Caco-2 (cell line): ENCODE measurements at regions not wholly inside any gene's neighbourhood (a gene's known extent, or its start where the extent isn't known, plus 50 kb on each side); places are given as distances from the start of the nearest gene placed in this dataset.

ENCODE experiments used
- BruUV-seq: library from RNA; stranded (reverse); fragments of 400-500 nt; replicated peaks from 2 replicates; lab custom pipeline; 2021; lab: Mats Ljungman, UMichigan
- CTCF ChIA-PET: fragments of 300-600 bp; sonication (Branson Sonifier 250); formaldehyde crosslinking; loops from one replicate; lab custom pipeline; 2022; ENCODE audit warnings: antibody characterized with exemption; lab: Charles Lee
- POLR2A ChIA-PET: fragments of 300-600 bp; sonication (Branson Sonifier 250); formaldehyde crosslinking; loops from one replicate; lab custom pipeline; 2022; ENCODE audit warnings: antibody characterized with exemption; lab: Charles Lee
- DNase-seq, 2 experiments: peaks; one replicate each; pipeline versions ENCODE4 v3.0.0 to v3.0.0-alpha.2; 2020 to 2022
- H3K27me3 ChIP-seq: replicated peaks from 2 replicates; pipeline ENCODE4 v1.6.0; 2011; ENCODE audit warnings: low read length; ENCODE audit not compliant: control insufficient read depth, insufficient read depth
- H3K36me3 ChIP-seq: 2 replicates; pipeline ENCODE4 v1.5.1; 2011; ENCODE audit warnings: low read length; ENCODE audit not compliant: control insufficient read depth, insufficient read depth
- H3K4me1 ChIP-seq: fragments of 250-450 bp; sonication (Bioruptor Pico); 2 replicates; pipeline ENCODE4 v1.5.1; 2020; ENCODE audit warnings: mild to moderate bottlenecking
- H3K4me3 ChIP-seq: 2 replicates; pipeline ENCODE4 v1.5.1; 2011; ENCODE audit warnings: low read depth, mild to moderate bottlenecking, control low read depth, low read length
- H3K9me3 ChIP-seq: fragments of 250-450 bp; sonication (Bioruptor Pico); 2 replicates; pipeline ENCODE4 v1.5.1; 2020; ENCODE audit warnings: mild to moderate bottlenecking, moderate library complexity
- H3K27ac Mint-ChIP-seq: one replicate; pipeline ENCODE4 v1.8.0; 2022; ENCODE audit warnings: mixed read lengths; ENCODE audit not compliant: unreplicated experiment
- H3K27me3 Mint-ChIP-seq: one replicate; pipeline ENCODE4 v1.8.0; 2022; ENCODE audit warnings: mixed read lengths; ENCODE audit not compliant: insufficient read depth, unreplicated experiment
- H3K36me3 Mint-ChIP-seq: one replicate; pipeline ENCODE4 v1.8.0; 2022; ENCODE audit warnings: mild to moderate bottlenecking, mixed read lengths; ENCODE audit not compliant: insufficient read depth, unreplicated experiment
- H3K4me1 Mint-ChIP-seq: one replicate; pipeline ENCODE4 v1.8.0; 2022; ENCODE audit warnings: low read depth, mixed read lengths; ENCODE audit not compliant: unreplicated experiment
- H3K4me3 Mint-ChIP-seq: one replicate; pipeline ENCODE4 v1.8.0; 2022; ENCODE audit warnings: mild to moderate bottlenecking, moderate library complexity, mixed read lengths; ENCODE audit not compliant: unreplicated experiment
- H3K9me3 Mint-ChIP-seq: one replicate; pipeline ENCODE4 v1.8.0; 2022; ENCODE audit warnings: mixed read lengths; ENCODE audit not compliant: unreplicated experiment
- CTCF ChIP-seq, 2 experiments: fragments of 200-600 bp in 1 of 2; IDR thresholded peaks; 1 replicate in 1 of 2; 2 replicates in 1 of 2; pipeline versions ENCODE4 v1.5.1 to v1.8.0; 2011 to 2022; ENCODE audit warnings: antibody characterized with exemption in 1 of 2, control low read depth in 1 of 2, inconsistent platforms in 1 of 2, low read depth in 1 of 2, low read length in 1 of 2, mild to moderate bottlenecking in 1 of 2, moderate library complexity in 1 of 2; ENCODE audit not compliant: insufficient read depth in 1 of 2, severe bottlenecking in 1 of 2, unreplicated experiment in 1 of 2
- intact Hi-C: fragments of 100-400 bp; cut with micrococcal nuclease; formaldehyde crosslinking; loops from one replicate; pipeline ENCODE4 v1.10.0; 2022; ENCODE audit not compliant: unreplicated experiment

GRCh38 chr1:36737038-36737555 is 254.4 kb upstream of the CSF3R start:
- DNase-seq = no peak
- TF ChIP-seq CTCF (IDR thresholded peaks at IDR 0.05; ENCODE audit: insufficient read depth in 1 of 2, low read depth in 1 of 2, low read length in 1 of 2, severe bottlenecking in 1 of 2, unreplicated experiment in 1 of 2) = no peak
- H3K9me3 ChIP-seq = no peaks in the 10 kb centered on the region
- no peak overlapping the region for H3K27ac Mint-ChIP-seq
- no peaks in the 10 kb centered on the region for H3K36me3 ChIP-seq
- ChIA-PET CTCF (no interaction called here), POLR2A (no interaction called here)
- no peak overlapping the region for H3K4me3 Mint-ChIP-seq
- no TSS peak for BruUV-seq
- H3K4me1 Mint-ChIP-seq = no peaks in the 10 kb centered on the region
- H3K36me3 Mint-ChIP-seq = no peaks in the 10 kb centered on the region
- no peaks in the 10 kb centered on the region for H3K4me1 ChIP-seq
- H3K27me3 Mint-ChIP-seq = peaks cover 37% of the 10 kb centered on the region
- no peaks in the 10 kb centered on the region for H3K27me3 ChIP-seq
- peaks cover 5% of the 10 kb centered on the region for H3K9me3 Mint-ChIP-seq
- H3K4me3 ChIP-seq = no peak overlapping the region
- intact Hi-C loops = no loop called here

GRCh38 chr1:36735939-36736730 is 253.4 kb upstream of the CSF3R start:
- peaks cover 36% of the 10 kb centered on the region for H3K27me3 Mint-ChIP-seq
- no peak for DNase-seq
- H3K4me1 Mint-ChIP-seq = no peaks in the 10 kb centered on the region
- Histone ChIP-seq H3K9me3 (no peaks in the 10 kb centered on the region), H3K27me3 (no peaks in the 10 kb centered on the region), H3K36me3 (no peaks in the 10 kb centered on the region), H3K4me3 (no peak overlapping the region), H3K4me1 (no peaks in the 10 kb centered on the region)
- H3K36me3 Mint-ChIP-seq = no peaks in the 10 kb centered on the region
- no peak overlapping the region for H3K27ac Mint-ChIP-seq
- BruUV-seq = no TSS peak
- peaks cover 3% of the 10 kb centered on the region for H3K9me3 Mint-ChIP-seq
- TF ChIP-seq CTCF (IDR thresholded peaks at IDR 0.05; ENCODE audit: insufficient read depth in 1 of 2, low read depth in 1 of 2, low read length in 1 of 2, severe bottlenecking in 1 of 2, unreplicated experiment in 1 of 2) = no peak
- CTCF ChIA-PET = no interaction called here
- H3K4me3 Mint-ChIP-seq = no peak overlapping the region
- POLR2A ChIA-PET = no interaction called here
- intact Hi-C loops = no loop called here

- no peaks in the 10 kb centered on the region for H3K36me3 Mint-ChIP-seq
- CTCF ChIA-PET = no interaction called here
- no peaks in the 10 kb centered on the region for H3K4me1 Mint-ChIP-seq
- no TSS peak for BruUV-seq
- no peak overlapping the region for H3K27ac Mint-ChIP-seq
- no peaks in the 10 kb centered on the region for H3K4me1 ChIP-seq
- intact Hi-C loops = no loop called here
- H3K9me3 Mint-ChIP-seq = no peaks in the 10 kb centered on the region
- no peaks in the 10 kb centered on the region for H3K9me3 ChIP-seq
- H3K4me3 ChIP-seq = no peak overlapping the region
- no peak overlapping the region for H3K4me3 Mint-ChIP-seq
- H3K27me3 ChIP-seq = no peaks in the 10 kb centered on the region
- no peak for DNase-seq
- no peak for TF ChIP-seq CTCF (IDR thresholded peaks at IDR 0.05; ENCODE audit: insufficient read depth in 1 of 2, low read depth in 1 of 2, low read length in 1 of 2, severe bottlenecking in 1 of 2, unreplicated experiment in 1 of 2)
- H3K36me3 ChIP-seq = no peaks in the 10 kb centered on the region
- H3K27me3 Mint-ChIP-seq = peaks cover 36% of the 10 kb centered on the region
- POLR2A ChIA-PET = no interaction called here
Observed at GRCh38 chr1:36735436-36735835, 252.7 kb upstream of the CSF3R start.
